Hepatocyte (in vitro differentiated cells): ENCODE measurements at regions not wholly inside any gene's neighbourhood (a gene's known extent, or its start where the extent isn't known, plus 50 kb on each side); places are given as distances from the start of the nearest gene placed in this dataset.

ENCODE experiments used
- CTCF ChIP-seq: fragments of 200-600 bp; sonication (generic); IDR thresholded peaks from 2 replicates; pipeline ENCODE4 v1.5.1; 2016; ENCODE audit warnings: antibody characterized with exemption, mild to moderate bottlenecking; ENCODE audit not compliant: poor library complexity
- EZH2 ChIP-seq: fragments of 200-600 bp; sonication (generic); IDR thresholded peaks from 2 replicates; pipeline ENCODE4 v1.6.1; 2016; ENCODE audit warnings: antibody characterized with exemption, mild to moderate bottlenecking, borderline replicate concordance
- EZH2phosphoT487 ChIP-seq: fragments of 200-600 bp; sonication (generic); IDR thresholded peaks from one replicate; pipeline ENCODE4 v1.6.1; 2018; ENCODE audit warnings: antibody characterized with exemption, mild to moderate bottlenecking, low read depth, moderate library complexity; ENCODE audit not compliant: unreplicated experiment, severe bottlenecking

GRCh38 chr11:119496469-119496868, 73.5 kb upstream of the THY1 start:
- TF ChIP-seq CTCF (no peak), EZH2phosphoT487 (no peak), EZH2 (no peak)
